ENCODE measurements at regions not wholly inside any gene's neighbourhood (a gene's known extent, or its start where the extent isn't known, plus 50 kb on each side); places are given as distances from the start of the nearest gene placed in this dataset.

DNA sequence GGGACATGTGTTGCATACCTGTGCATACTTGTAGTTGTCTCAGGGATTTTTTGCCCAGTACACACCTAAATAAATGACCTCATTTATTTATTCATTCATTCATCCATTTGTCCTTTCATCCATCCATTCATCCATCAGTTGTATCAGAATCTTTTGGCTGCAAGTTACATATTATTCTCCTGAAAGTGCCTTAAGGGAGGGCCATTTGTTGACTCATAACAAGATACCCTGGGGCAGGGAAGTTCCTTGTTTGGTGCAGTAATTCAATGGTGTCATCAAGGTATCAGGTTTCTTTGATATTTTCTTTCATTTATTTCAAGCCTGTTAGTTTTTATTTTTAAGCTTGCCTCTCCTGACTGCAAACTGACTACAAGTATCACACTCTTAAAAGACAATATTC, 597.9 kb upstream of the TLE4 start (continued):
- TF ChIP-seq TCF12 (IDR thresholded peaks at IDR 0.05; ENCODE audit: low read depth, low read length) (no peak), POU5F1 (IDR thresholded peaks at IDR 0.05; ENCODE audit: low read depth, low read length) (no peak), ASH2L (IDR thresholded peaks at IDR 0.05; ENCODE audit: low read length) (no peak)
